ENCODE measurements at regions not wholly inside any gene's neighbourhood (a gene's known extent, or its start where the extent isn't known, plus 50 kb on each side); places are given as distances from the start of the nearest gene placed in this dataset.

DNA sequence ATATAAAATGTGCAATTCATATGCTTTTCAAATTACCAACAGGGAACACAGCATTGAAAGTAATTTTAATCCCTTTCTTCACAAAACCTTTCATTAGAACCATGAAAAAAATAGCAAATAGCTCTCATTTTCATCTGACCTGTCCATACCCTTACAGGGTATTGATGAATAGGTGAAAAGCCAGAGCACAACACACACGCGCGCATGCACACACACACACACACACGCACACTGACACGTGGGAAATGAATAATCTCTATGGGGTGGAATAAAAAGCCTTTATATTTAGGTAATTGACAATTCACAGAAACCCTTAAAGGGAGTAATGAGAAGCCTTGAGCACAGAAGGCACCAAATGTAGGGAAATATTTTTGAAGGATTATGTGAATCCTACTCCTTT lies 76.2 kb upstream of the POU2AF2 start:
- in situ Hi-C loops (cut with MboI; ENCODE audit: low sequenced_read_pairs, unreplicated experiment) = no loop called here

DNA sequence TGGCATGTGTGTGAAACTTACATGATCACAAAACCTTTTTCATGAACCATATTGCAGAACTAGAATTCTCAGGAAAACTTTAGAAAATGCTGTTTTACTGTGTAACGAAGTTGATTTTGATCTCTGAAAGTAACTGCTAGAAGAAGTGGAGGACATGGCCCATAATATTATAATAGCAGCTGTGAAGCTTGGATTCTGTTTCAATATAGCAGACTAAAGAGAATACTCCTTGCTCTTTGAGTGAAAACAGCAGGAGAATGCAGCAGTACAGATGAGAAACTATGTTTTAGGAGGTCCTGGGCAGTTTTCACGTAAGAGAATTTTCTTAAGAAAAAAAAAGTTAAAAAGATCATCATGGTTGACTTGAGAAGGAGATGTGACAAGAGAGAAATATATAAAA lies 76.7 kb upstream of the POU2AF2 start:
- in situ Hi-C loops (cut with MboI; ENCODE audit: low sequenced_read_pairs, unreplicated experiment) = no loop called here
- TF ChIP-seq, protein P1, sequence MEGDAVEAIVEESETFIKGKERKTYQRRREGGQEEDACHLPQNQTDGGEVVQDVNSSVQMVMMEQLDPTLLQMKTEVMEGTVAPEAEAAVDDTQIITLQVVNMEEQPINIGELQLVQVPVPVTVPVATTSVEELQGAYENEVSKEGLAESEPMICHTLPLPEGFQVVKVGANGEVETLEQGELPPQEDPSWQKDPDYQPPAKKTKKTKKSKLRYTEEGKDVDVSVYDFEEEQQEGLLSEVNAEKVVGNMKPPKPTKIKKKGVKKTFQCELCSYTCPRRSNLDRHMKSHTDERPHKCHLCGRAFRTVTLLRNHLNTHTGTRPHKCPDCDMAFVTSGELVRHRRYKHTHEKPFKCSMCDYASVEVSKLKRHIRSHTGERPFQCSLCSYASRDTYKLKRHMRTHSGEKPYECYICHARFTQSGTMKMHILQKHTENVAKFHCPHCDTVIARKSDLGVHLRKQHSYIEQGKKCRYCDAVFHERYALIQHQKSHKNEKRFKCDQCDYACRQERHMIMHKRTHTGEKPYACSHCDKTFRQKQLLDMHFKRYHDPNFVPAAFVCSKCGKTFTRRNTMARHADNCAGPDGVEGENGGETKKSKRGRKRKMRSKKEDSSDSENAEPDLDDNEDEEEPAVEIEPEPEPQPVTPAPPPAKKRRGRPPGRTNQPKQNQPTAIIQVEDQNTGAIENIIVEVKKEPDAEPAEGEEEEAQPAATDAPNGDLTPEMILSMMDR (IDR thresholded peaks at IDR 0.05; ENCODE audit: borderline replicate concordance, control extremely low read depth, extremely low read depth, insufficient read depth, missing control alignments) = no peak
- no peak for DNase-seq (ENCODE audit: low spot score)

More for the DNA sequence above, 76.2 kb upstream of the POU2AF2 start:
- no peak for DNase-seq (ENCODE audit: low spot score)
- TF ChIP-seq, protein P1 (IDR thresholded peaks at IDR 0.05; ENCODE audit: borderline replicate concordance, control extremely low read depth, extremely low read depth, insufficient read depth, missing control alignments) = no peak

DNA sequence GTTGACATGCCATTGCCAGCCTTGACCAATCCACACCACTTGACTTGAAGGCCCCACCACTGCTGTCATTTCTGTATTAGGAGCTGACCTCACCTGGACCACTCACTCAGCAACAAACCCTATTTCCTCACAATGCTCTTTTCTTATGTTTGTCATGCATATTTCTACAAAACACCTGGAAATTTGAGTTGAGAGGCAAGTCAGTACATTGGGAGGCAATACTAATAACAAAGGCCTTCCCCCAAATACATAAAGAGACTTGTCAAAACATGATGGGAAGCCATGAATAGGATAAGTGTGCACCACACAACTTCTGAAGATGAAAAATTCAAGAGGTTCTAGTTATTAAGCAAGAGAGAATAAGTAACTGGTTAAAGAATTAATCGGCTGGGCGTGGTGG lies 77.9 kb upstream of the POU2AF2 start:
- TF ChIP-seq, protein P1 (IDR thresholded peaks at IDR 0.05; ENCODE audit: borderline replicate concordance, control extremely low read depth, extremely low read depth, insufficient read depth, missing control alignments) = no peak
- DNase-seq (ENCODE audit: low spot score) = no peak

GRCh38 chr11:111166598-111166997 lies 78.9 kb upstream of the POU2AF2 start:
- DNase-seq (ENCODE audit: low spot score) = no peak
- TF ChIP-seq, protein P1 (IDR thresholded peaks at IDR 0.05; ENCODE audit: borderline replicate concordance, control extremely low read depth, extremely low read depth, insufficient read depth, missing control alignments) = no peak
- in situ Hi-C loops (cut with MboI; ENCODE audit: low sequenced_read_pairs, unreplicated experiment) = no loop called here

More for the DNA sequence above, 77.9 kb upstream of the POU2AF2 start:
- in situ Hi-C loops (cut with MboI; ENCODE audit: low sequenced_read_pairs, unreplicated experiment) = no loop called here

DNA sequence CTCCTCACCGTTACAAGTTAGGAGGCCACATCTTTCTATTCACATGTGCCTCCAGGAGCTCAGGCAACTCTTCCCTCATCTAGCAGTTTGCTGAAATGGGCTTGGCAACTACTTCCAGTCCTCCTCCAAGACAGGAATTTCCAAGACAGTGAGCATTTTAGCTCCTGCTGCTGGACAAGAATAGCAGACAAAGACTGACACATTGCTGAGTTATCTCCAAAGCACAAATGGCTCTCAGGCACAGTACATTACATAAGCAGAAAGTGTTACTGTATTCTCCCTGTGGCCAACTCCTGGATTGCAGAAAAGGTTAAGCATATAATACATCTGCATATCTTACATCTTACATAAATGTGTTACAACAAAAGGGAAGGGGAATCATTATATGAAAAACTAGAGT lies 83.2 kb upstream of the POU2AF2 start:
- in situ Hi-C loops (cut with MboI; ENCODE audit: low sequenced_read_pairs, unreplicated experiment) = no loop called here
- TF ChIP-seq, protein P1 (IDR thresholded peaks at IDR 0.05; ENCODE audit: borderline replicate concordance, control extremely low read depth, extremely low read depth, insufficient read depth, missing control alignments) = no peak
- no peak for DNase-seq (ENCODE audit: low spot score)

- in situ Hi-C loops (cut with MboI; ENCODE audit: low sequenced_read_pairs, unreplicated experiment) = no loop called here
- TF ChIP-seq, protein P1 (IDR thresholded peaks at IDR 0.05; ENCODE audit: borderline replicate concordance, control extremely low read depth, extremely low read depth, insufficient read depth, missing control alignments) = no peak
- DNase-seq (ENCODE audit: low spot score) = no peak
Observed at GRCh38 chr11:111157571-111157970, 88.0 kb upstream of the POU2AF2 start.

GRCh38 chr11:111155021-111155420 lies 90.5 kb upstream of the POU2AF2 start:
- in situ Hi-C loops (cut with MboI; ENCODE audit: low sequenced_read_pairs, unreplicated experiment) = no loop called here
- no peak for DNase-seq (ENCODE audit: low spot score)
- TF ChIP-seq, protein P1 (IDR thresholded peaks at IDR 0.05; ENCODE audit: borderline replicate concordance, control extremely low read depth, extremely low read depth, insufficient read depth, missing control alignments) = no peak
